ENCODE measurements at regions not wholly inside any gene's neighbourhood (a gene's known extent, or its start where the extent isn't known, plus 50 kb on each side); places are given as distances from the start of the nearest gene placed in this dataset.

DNA sequence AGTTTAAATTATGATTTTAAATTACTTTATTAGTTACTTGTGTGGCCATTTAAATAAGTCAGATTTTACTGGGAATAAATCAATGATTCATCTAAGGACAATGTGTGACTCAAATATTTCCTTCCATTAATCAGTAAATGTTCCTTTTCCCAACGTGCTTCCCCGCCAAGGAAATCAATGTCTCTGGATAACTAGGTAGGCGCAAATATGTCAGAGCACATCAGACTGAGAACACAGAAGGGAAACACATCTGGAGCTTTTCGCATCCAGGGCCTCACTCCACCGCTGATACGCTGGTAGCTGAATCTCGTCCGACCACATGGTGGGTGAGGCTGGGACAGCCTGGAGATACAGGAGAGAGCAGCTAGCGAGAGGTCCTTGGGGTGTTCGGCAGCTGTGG, 56.4 kb upstream of the RPS6KA2 start:
- TF ChIP-seq, protein P1, sequence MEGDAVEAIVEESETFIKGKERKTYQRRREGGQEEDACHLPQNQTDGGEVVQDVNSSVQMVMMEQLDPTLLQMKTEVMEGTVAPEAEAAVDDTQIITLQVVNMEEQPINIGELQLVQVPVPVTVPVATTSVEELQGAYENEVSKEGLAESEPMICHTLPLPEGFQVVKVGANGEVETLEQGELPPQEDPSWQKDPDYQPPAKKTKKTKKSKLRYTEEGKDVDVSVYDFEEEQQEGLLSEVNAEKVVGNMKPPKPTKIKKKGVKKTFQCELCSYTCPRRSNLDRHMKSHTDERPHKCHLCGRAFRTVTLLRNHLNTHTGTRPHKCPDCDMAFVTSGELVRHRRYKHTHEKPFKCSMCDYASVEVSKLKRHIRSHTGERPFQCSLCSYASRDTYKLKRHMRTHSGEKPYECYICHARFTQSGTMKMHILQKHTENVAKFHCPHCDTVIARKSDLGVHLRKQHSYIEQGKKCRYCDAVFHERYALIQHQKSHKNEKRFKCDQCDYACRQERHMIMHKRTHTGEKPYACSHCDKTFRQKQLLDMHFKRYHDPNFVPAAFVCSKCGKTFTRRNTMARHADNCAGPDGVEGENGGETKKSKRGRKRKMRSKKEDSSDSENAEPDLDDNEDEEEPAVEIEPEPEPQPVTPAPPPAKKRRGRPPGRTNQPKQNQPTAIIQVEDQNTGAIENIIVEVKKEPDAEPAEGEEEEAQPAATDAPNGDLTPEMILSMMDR (IDR thresholded peaks at IDR 0.05), result no peak
- TF ChIP-seq EZH2 (IDR thresholded peaks at IDR 0.05), result no peak
- TF ChIP-seq EZH2phosphoT487 (IDR thresholded peaks at IDR 0.05), result no peak

Data from neural progenitor cell (in vitro differentiated cells).